ENCODE measurements at regions not wholly inside any gene's neighbourhood (a gene's known extent, or its start where the extent isn't known, plus 50 kb on each side); places are given as distances from the start of the nearest gene placed in this dataset.

DNA sequence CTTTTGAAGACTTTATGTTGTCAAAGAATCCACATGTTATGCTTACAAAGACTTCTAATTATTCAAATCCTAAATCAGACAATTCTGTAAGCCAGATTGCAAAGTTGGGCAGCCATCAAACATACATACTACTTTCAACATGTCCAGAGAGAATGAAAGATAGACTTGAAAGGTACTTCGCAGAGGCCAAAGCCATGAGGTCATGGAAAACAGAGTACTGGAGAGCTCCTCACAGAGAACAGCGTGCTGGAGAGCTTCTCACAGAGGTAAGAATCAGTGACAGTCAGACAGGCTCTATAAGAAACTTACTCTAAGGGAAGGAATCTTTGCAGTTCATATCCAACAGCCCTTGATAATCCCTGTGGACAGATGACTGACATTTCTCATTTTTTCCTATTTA lies 400.2 kb downstream of the GJA1 start:
- TF ChIP-seq GATA2 (IDR thresholded peaks at IDR 0.05; ENCODE audit: low read depth, low read length) (no peak), GATA3 (IDR thresholded peaks at IDR 0.05; ENCODE audit: low read depth, low read length) (no peak)

Data from SH-SY5Y (cell line).